WTC11 (cell line): ENCODE measurements at regions not wholly inside any gene's neighbourhood (a gene's known extent, or its start where the extent isn't known, plus 50 kb on each side); places are given as distances from the start of the nearest gene placed in this dataset.

Experiments
- ATAC-seq: fragments of 200-7000 bp; cut with Tn5 transposase; 2 replicates; pipeline ENCODE4 v1.10.0; 2021; ENCODE audit warnings: mild to moderate bottlenecking, moderate library complexity
- CTCF ChIA-PET: fragments of 300-600 bp; sonication (Branson Sonifier 250); formaldehyde crosslinking; loops from one replicate; lab custom pipeline; 2021; ENCODE audit warnings: antibody characterized with exemption; lab: Charles Lee
- POLR2A ChIA-PET: fragments of 350-600 bp; sonication (Branson Sonifier 250); formaldehyde crosslinking; loops from one replicate; lab custom pipeline; 2021; ENCODE audit warnings: antibody characterized with exemption; lab: Charles Lee
- DNase-seq: peaks from one replicate; pipeline ENCODE4 v3.0.0; 2021; ENCODE audit warnings: low spot score
- H3K27ac Mint-ChIP-seq: 2 replicates; pipeline ENCODE4 v1.8.0; 2021; ENCODE audit warnings: mixed read lengths
- H3K27me3 Mint-ChIP-seq: 2 replicates; pipeline ENCODE4 v1.8.0; 2021; ENCODE audit warnings: low read depth, mild to moderate bottlenecking, moderate library complexity, mixed read lengths
- H3K36me3 Mint-ChIP-seq: 2 replicates; pipeline ENCODE4 v1.8.0; 2021; ENCODE audit warnings: mixed read lengths
- H3K4me1 Mint-ChIP-seq: 2 replicates; pipeline ENCODE4 v1.8.0; 2022; ENCODE audit warnings: mixed read lengths
- H3K4me3 Mint-ChIP-seq: 2 replicates; pipeline ENCODE4 v1.8.0; 2021; ENCODE audit warnings: mild to moderate bottlenecking, moderate library complexity, mixed read lengths
- H3K9me3 Mint-ChIP-seq: 2 replicates; pipeline ENCODE4 v1.8.0; 2021; ENCODE audit warnings: mixed read lengths
- CDX4 ChIP-seq: fragments of 250-450 bp; sonication (Bioruptor Pico); IDR thresholded peaks from 2 replicates; pipeline ENCODE4 v1.9.0; 2021; ENCODE audit warnings: moderate library complexity, mild to moderate bottlenecking, inconsistent platforms, borderline replicate concordance
- CREM ChIP-seq: sonication (generic); formaldehyde crosslinking; IDR thresholded peaks from 2 replicates; pipeline ENCODE4 v1.8.1; 2022; ENCODE audit warnings: mild to moderate bottlenecking, missing genetic modification reagents, moderate library complexity
- E2F4 ChIP-seq: sonication (generic); formaldehyde crosslinking; IDR thresholded peaks from 2 replicates; pipeline ENCODE4 v1.8.1; 2022; ENCODE audit warnings: low read depth, mild to moderate bottlenecking, moderate library complexity, missing genetic modification reagents, borderline replicate concordance
- E2F5 ChIP-seq: sonication (generic); formaldehyde crosslinking; IDR thresholded peaks from 2 replicates; pipeline ENCODE4 v1.8.1; 2022; ENCODE audit warnings: mild to moderate bottlenecking, moderate library complexity, missing genetic modification reagents
- ETV6 ChIP-seq: sonication (generic); formaldehyde crosslinking; IDR thresholded peaks from 2 replicates; pipeline ENCODE4 v1.8.1; 2022; ENCODE audit warnings: mild to moderate bottlenecking, missing genetic modification reagents
- IRF1 ChIP-seq: sonication (generic); formaldehyde crosslinking; IDR thresholded peaks from 2 replicates; pipeline ENCODE4 v1.8.0; 2023; ENCODE audit warnings: missing genetic modification reagents
- MYBL2 ChIP-seq: sonication (generic); formaldehyde crosslinking; IDR thresholded peaks from 2 replicates; pipeline ENCODE4 v1.8.1; 2023; ENCODE audit warnings: mild to moderate bottlenecking, moderate library complexity, missing genetic modification reagents
- NR1H2 ChIP-seq: sonication (generic); formaldehyde crosslinking; IDR thresholded peaks from 2 replicates; pipeline ENCODE4 v1.9.0; 2021; ENCODE audit warnings: mild to moderate bottlenecking, moderate library complexity, missing genetic modification reagents
- PREB ChIP-seq: sonication (generic); formaldehyde crosslinking; IDR thresholded peaks from 2 replicates; pipeline ENCODE4 v1.8.1; 2022; ENCODE audit warnings: mild to moderate bottlenecking, missing genetic modification reagents, moderate library complexity, borderline replicate concordance
- PRRX2 ChIP-seq: fragments of 250-450 bp; sonication (Bioruptor Pico); IDR thresholded peaks from 2 replicates; pipeline ENCODE4 v1.8.0; 2021; ENCODE audit warnings: mild to moderate bottlenecking
- RELA ChIP-seq: sonication (generic); formaldehyde crosslinking; IDR thresholded peaks from 2 replicates; pipeline ENCODE4 v1.8.1; 2022; ENCODE audit warnings: missing genetic modification reagents, mild to moderate bottlenecking, borderline replicate concordance
- STAT6 ChIP-seq: sonication (generic); formaldehyde crosslinking; conservative IDR thresholded peaks from 2 replicates; pipeline ENCODE4 v1.8.1; 2023; ENCODE audit warnings: mild to moderate bottlenecking, low read depth, missing genetic modification reagents, moderate library complexity
- USF1 ChIP-seq: sonication (generic); formaldehyde crosslinking; IDR thresholded peaks from 2 replicates; pipeline ENCODE4 v1.8.0; 2022; ENCODE audit warnings: mild to moderate bottlenecking, missing genetic modification reagents
- ZBTB21 ChIP-seq: sonication (generic); formaldehyde crosslinking; IDR thresholded peaks from 2 replicates; pipeline ENCODE4 v1.8.1; 2023; ENCODE audit warnings: mild to moderate bottlenecking, missing genetic modification reagents, borderline replicate concordance
- ZBTB43 ChIP-seq: sonication (generic); formaldehyde crosslinking; IDR thresholded peaks from 2 replicates; pipeline ENCODE4 v1.8.1; 2023; ENCODE audit warnings: mild to moderate bottlenecking, missing genetic modification reagents
- ZNF423 ChIP-seq: fragments of 250-450 bp; sonication (Bioruptor Pico); IDR thresholded peaks from 2 replicates; pipeline ENCODE4 v2.1.2; 2022; ENCODE audit warnings: mild to moderate bottlenecking, moderate library complexity
- ZNF425 ChIP-seq: fragments of 250-450 bp; sonication (Bioruptor Pico); conservative IDR thresholded peaks from 2 replicates; pipeline ENCODE4 v1.9.0; 2021; ENCODE audit warnings: mild to moderate bottlenecking
- ZNF512 ChIP-seq: sonication (generic); formaldehyde crosslinking; IDR thresholded peaks from 2 replicates; pipeline ENCODE4 v1.8.1; 2022; ENCODE audit warnings: missing genetic modification reagents, borderline replicate concordance

GRCh38 chr5:37957218-37957617 lies 117.4 kb upstream of the GDNF start (continued):
- TF ChIP-seq E2F4 (CRISPR knock-in tag), result no peak
- TF ChIP-seq CREM (CRISPR knock-in tag), result no peak
- no peak for TF ChIP-seq ZBTB43
- TF ChIP-seq PRRX2, result no peak
- TF ChIP-seq ZBTB21 (CRISPR knock-in tag), result no peak
- TF ChIP-seq IRF1 (CRISPR knock-in tag), result no peak
- no peak for TF ChIP-seq PREB (CRISPR knock-in tag)
- TF ChIP-seq USF1 (CRISPR knock-in tag), result no peak
- TF ChIP-seq RELA (CRISPR knock-in tag), result no peak
- no peak for TF ChIP-seq ZNF425
- no peak for TF ChIP-seq ZNF512 (CRISPR knock-in tag)
- no peak for TF ChIP-seq E2F5 (CRISPR knock-in tag)

GRCh38 chr5:37955748-37956147 lies 115.9 kb upstream of the GDNF start:
- H3K36me3 Mint-ChIP-seq, result peaks cover 31% of the 10 kb centered on the region

More at GRCh38 chr5:37955748-37956147, 115.9 kb upstream of the GDNF start:
- CTCF ChIA-PET, result no interaction called here
- TF ChIP-seq ZNF423 (CRISPR knock-in tag), result no peak
- TF ChIP-seq STAT6 (CRISPR knock-in tag), result no peak
- TF ChIP-seq NR1H2 (CRISPR knock-in tag), result no peak
- TF ChIP-seq MYBL2 (CRISPR knock-in tag), result no peak
- no peak for TF ChIP-seq ETV6
- no peak for TF ChIP-seq CDX4 (CRISPR knock-in tag)
- TF ChIP-seq IRF1 (CRISPR knock-in tag), result no peak
- no peak for DNase-seq
- peaks cover 2% of the 10 kb centered on the region; the same call in 1 of the 2 replicates for H3K27me3 Mint-ChIP-seq
- no peak for ATAC-seq
- no peak overlapping the region for H3K27ac Mint-ChIP-seq
- H3K4me3 Mint-ChIP-seq, result no peak overlapping the region
- POLR2A ChIA-PET, result no interaction called here
- H3K4me1 Mint-ChIP-seq, result no peaks in the 10 kb centered on the region
- peaks cover 37% of the 10 kb centered on the region for H3K9me3 Mint-ChIP-seq
